ENCODE measurements at regions not wholly inside any gene's neighbourhood (a gene's known extent, or its start where the extent isn't known, plus 50 kb on each side); places are given as distances from the start of the nearest gene placed in this dataset.

- Histone ChIP-seq H3K4me3 (ENCODE audit: low read depth, low read length) (no peak overlapping the region), H3K27me3 (ENCODE audit: control insufficient read depth, insufficient read depth, low read length) (no peaks in the 10 kb centered on the region), H3K9me3 (ENCODE audit: control insufficient read depth, low read length) (no peaks in the 10 kb centered on the region), H3K27ac (no peak overlapping the region), H3K79me2 (no peaks in the 10 kb centered on the region), H3K9ac (no peak overlapping the region), H3K4me1 (no peaks in the 10 kb centered on the region), H3K4me2 (ENCODE audit: low read length) (no peak overlapping the region), H2AFZ (no peak overlapping the region), H3K36me3 (ENCODE audit: control insufficient read depth, insufficient read depth, low read length) (no peaks in the 10 kb centered on the region)
- no peak for TF ChIP-seq CTCF (IDR thresholded peaks at IDR 0.05)
Measured at GRCh38 chr15:27670486-27671209, 428.5 kb downstream of the OCA2 start.

- no peaks in the 10 kb centered on the region for H3K36me3 ChIP-seq (ENCODE audit: control insufficient read depth, insufficient read depth, low read length)
- H3K4me2 ChIP-seq (ENCODE audit: low read length) = no peak overlapping the region
- no peak overlapping the region for H3K27ac ChIP-seq
- no peak overlapping the region for H3K9ac ChIP-seq
- H3K27me3 ChIP-seq (ENCODE audit: control insufficient read depth, insufficient read depth, low read length) = no peaks in the 10 kb centered on the region
- no peak for TF ChIP-seq CTCF (IDR thresholded peaks at IDR 0.05)
- H3K79me2 ChIP-seq = no peaks in the 10 kb centered on the region
- H3K4me1 ChIP-seq = no peaks in the 10 kb centered on the region
- H3K9me3 ChIP-seq (ENCODE audit: control insufficient read depth, low read length) = no peaks in the 10 kb centered on the region
- no peak overlapping the region for H3K4me3 ChIP-seq (ENCODE audit: low read depth, low read length)
- H2AFZ ChIP-seq = no peak overlapping the region
Measured at GRCh38 chr15:27669641-27670040, 429.5 kb downstream of the OCA2 start.

- H3K36me3 ChIP-seq (ENCODE audit: control insufficient read depth, insufficient read depth, low read length) = no peaks in the 10 kb centered on the region
- no peaks in the 10 kb centered on the region for H3K79me2 ChIP-seq
- no peaks in the 10 kb centered on the region for H3K4me1 ChIP-seq
- no peak overlapping the region for H3K4me2 ChIP-seq (ENCODE audit: low read length)
- no peak overlapping the region for H3K4me3 ChIP-seq (ENCODE audit: low read depth, low read length)
- no peak overlapping the region for H3K27ac ChIP-seq
- H3K27me3 ChIP-seq (ENCODE audit: control insufficient read depth, insufficient read depth, low read length) = no peaks in the 10 kb centered on the region
- TF ChIP-seq CTCF (IDR thresholded peaks at IDR 0.05) = no peak
- no peak overlapping the region for H2AFZ ChIP-seq
- H3K9me3 ChIP-seq (ENCODE audit: control insufficient read depth, low read length) = no peaks in the 10 kb centered on the region
- H3K9ac ChIP-seq = no peak overlapping the region
Measured at GRCh38 chr15:27668471-27669220, 430.5 kb downstream of the OCA2 start.

- no peaks in the 10 kb centered on the region for H3K4me1 ChIP-seq
- H3K9me3 ChIP-seq (ENCODE audit: control insufficient read depth, low read length) = no peaks in the 10 kb centered on the region
- no peak overlapping the region for H3K9ac ChIP-seq
- no peaks in the 10 kb centered on the region for H3K27me3 ChIP-seq (ENCODE audit: control insufficient read depth, insufficient read depth, low read length)
- H2AFZ ChIP-seq = no peak overlapping the region
- no peaks in the 10 kb centered on the region for H3K79me2 ChIP-seq
- H3K4me3 ChIP-seq (ENCODE audit: low read depth, low read length) = no peak overlapping the region
- H3K36me3 ChIP-seq (ENCODE audit: control insufficient read depth, insufficient read depth, low read length) = no peaks in the 10 kb centered on the region
- no peak for TF ChIP-seq CTCF (IDR thresholded peaks at IDR 0.05)
- H3K4me2 ChIP-seq (ENCODE audit: low read length) = no peak overlapping the region
- no peak overlapping the region for H3K27ac ChIP-seq
Measured at GRCh38 chr15:27665002-27665401, 434.1 kb downstream of the OCA2 start.
